ENCODE measurements at regions not wholly inside any gene's neighbourhood (a gene's known extent, or its start where the extent isn't known, plus 50 kb on each side); places are given as distances from the start of the nearest gene placed in this dataset.

- peaks cover 0 to 11% (median 6%) of the 10 kb centered on the region in 7 donors for H3K9me3 Mint-ChIP-seq
- no peak overlapping the region for H3K4me3 ChIP-seq (ENCODE audit: low read depth, low read length)
- H3K27ac Mint-ChIP-seq = no peak overlapping the region
- H3K36me3 ChIP-seq (ENCODE audit: control insufficient read depth, insufficient read depth, low read length) = no peaks in the 10 kb centered on the region
- no peaks in the 10 kb centered on the region for H3K27me3 Mint-ChIP-seq
- H3K4me1 ChIP-seq (ENCODE audit: control insufficient read depth, insufficient read depth, low read length, poor library complexity, severe bottlenecking) = no peaks in the 10 kb centered on the region
- H3K9me3 ChIP-seq (ENCODE audit: control insufficient read depth in 2 of 2, low read length in 2 of 2) = no peaks in the 10 kb centered on the region
- no peak for DNase-seq
- no peak for ATAC-seq (ENCODE audit: low read depth in 2 of 2)
- H3K4me1 Mint-ChIP-seq = no peaks in the 10 kb centered on the region
- no peak overlapping the region for H3K4me3 Mint-ChIP-seq
- no peak overlapping the region for H3K27ac ChIP-seq (ENCODE audit: insufficient read depth, low read length, poor library complexity, severe bottlenecking)
- H3K36me3 Mint-ChIP-seq = no peaks in the 10 kb centered on the region
- no peaks in the 10 kb centered on the region for H3K27me3 ChIP-seq (ENCODE audit: control insufficient read depth, insufficient read depth, low read length)
Observed at GRCh38 chr12:127619869-127620734, 646.9 kb upstream of the TMEM132C start.

DNA sequence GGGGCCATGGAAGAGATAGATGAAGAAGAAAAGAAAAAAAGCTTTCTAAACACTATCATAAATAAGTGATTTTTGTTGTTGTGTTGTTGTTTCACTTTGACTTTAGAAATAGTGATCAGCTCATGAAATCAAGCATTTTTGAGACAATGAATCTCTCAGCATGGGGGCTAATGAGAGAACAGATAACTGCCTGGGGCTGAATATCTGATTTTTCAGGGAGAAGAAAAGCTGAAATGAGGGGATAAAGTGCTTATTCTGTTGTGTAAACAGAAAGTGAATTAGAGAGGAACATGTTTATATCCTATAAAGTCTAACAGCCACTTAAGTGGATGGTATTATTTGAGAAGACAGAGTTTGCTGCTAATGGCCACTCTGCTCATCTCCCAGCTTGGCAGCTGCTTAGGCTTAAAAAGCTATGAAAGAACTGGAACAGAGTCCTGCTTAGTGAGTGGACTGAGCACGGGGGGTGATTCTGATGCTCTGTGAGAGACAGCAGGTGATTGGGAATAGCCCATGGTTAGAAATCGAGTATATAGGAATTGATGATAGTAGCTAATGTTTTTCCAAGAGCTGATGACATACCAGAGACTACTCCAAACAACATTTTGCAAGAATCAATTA lies 646.1 kb upstream of the TMEM132C start:
- Histone ChIP-seq H3K36me3 (ENCODE audit: control insufficient read depth, insufficient read depth, low read length) (no peaks in the 10 kb centered on the region), H3K27ac (ENCODE audit: insufficient read depth, low read length, poor library complexity, severe bottlenecking) (no peak overlapping the region), H3K4me1 (ENCODE audit: control insufficient read depth, insufficient read depth, low read length, poor library complexity, severe bottlenecking) (no peaks in the 10 kb centered on the region), H3K9me3 (ENCODE audit: control insufficient read depth in 2 of 2, low read length in 2 of 2) (no peaks in the 10 kb centered on the region), H3K4me3 (ENCODE audit: low read depth, low read length) (no peak overlapping the region), H3K27me3 (ENCODE audit: control insufficient read depth, insufficient read depth, low read length) (no peaks in the 10 kb centered on the region)
- ATAC-seq (ENCODE audit: low read depth in 2 of 2) = no peak
- H3K36me3 Mint-ChIP-seq = no peaks in the 10 kb centered on the region
- no peak overlapping the region for H3K27ac Mint-ChIP-seq
- H3K27me3 Mint-ChIP-seq = no peaks in the 10 kb centered on the region
- peaks cover 0 to 11% (median 6%) of the 10 kb centered on the region in 7 donors for H3K9me3 Mint-ChIP-seq
- DNase-seq = no peak
- no peak overlapping the region for H3K4me3 Mint-ChIP-seq
- H3K4me1 Mint-ChIP-seq = no peaks in the 10 kb centered on the region

DNA sequence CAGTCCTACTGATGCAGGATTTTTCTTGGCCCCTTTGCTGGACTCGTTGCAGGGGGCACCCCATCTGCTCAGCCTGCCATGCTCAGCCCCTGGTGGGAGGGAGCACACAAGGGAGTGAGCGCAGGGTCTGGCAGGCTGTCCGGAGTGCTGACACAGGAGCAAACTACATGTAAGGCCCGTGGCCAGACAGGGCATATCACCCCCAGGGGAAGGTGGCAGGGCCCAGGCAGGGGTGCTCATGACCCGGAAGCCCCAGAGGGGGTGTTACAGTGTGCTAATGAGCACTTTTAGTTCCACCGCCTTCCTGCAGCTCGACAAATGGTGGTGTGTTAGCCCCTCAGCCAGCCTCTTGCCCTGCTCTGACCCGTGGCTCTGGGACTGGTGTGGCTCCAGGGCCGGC lies 645.6 kb upstream of the TMEM132C start:
- DNase-seq (no peak), ATAC-seq (ENCODE audit: low read depth in 2 of 2) (no peak)
- no peak overlapping the region for H3K4me3 Mint-ChIP-seq
- Histone ChIP-seq H3K36me3 (ENCODE audit: control insufficient read depth, insufficient read depth, low read length) (no peaks in the 10 kb centered on the region), H3K4me1 (ENCODE audit: control insufficient read depth, insufficient read depth, low read length, poor library complexity, severe bottlenecking) (no peaks in the 10 kb centered on the region), H3K27me3 (ENCODE audit: control insufficient read depth, insufficient read depth, low read length) (no peaks in the 10 kb centered on the region), H3K4me3 (ENCODE audit: low read depth, low read length) (no peak overlapping the region), H3K9me3 (ENCODE audit: control insufficient read depth in 2 of 2, low read length in 2 of 2) (no peaks in the 10 kb centered on the region), H3K27ac (ENCODE audit: insufficient read depth, low read length, poor library complexity, severe bottlenecking) (no peak overlapping the region)
- no peaks in the 10 kb centered on the region for H3K27me3 Mint-ChIP-seq
- no peaks in the 10 kb centered on the region for H3K4me1 Mint-ChIP-seq
- no peaks in the 10 kb centered on the region for H3K36me3 Mint-ChIP-seq
- H3K27ac Mint-ChIP-seq = no peak overlapping the region
- peaks cover 0 to 11% (median 6%) of the 10 kb centered on the region in 7 donors for H3K9me3 Mint-ChIP-seq

GRCh38 chr12:127623362-127623761 lies 643.6 kb upstream of the TMEM132C start:
- no peak overlapping the region for H3K4me3 Mint-ChIP-seq
- ATAC-seq (ENCODE audit: low read depth in 2 of 2) (no peak), DNase-seq (no peak)
- no peaks in the 10 kb centered on the region for H3K36me3 ChIP-seq (ENCODE audit: control insufficient read depth, insufficient read depth, low read length)
- H3K9me3 ChIP-seq (ENCODE audit: control insufficient read depth in 2 of 2, low read length in 2 of 2) = no peaks in the 10 kb centered on the region
- no peak overlapping the region for H3K27ac ChIP-seq (ENCODE audit: insufficient read depth, low read length, poor library complexity, severe bottlenecking)
- H3K4me1 ChIP-seq (ENCODE audit: control insufficient read depth, insufficient read depth, low read length, poor library complexity, severe bottlenecking) = no peaks in the 10 kb centered on the region
- no peaks in the 10 kb centered on the region for H3K4me1 Mint-ChIP-seq
- peaks cover 0 to 10% (median 4%) of the 10 kb centered on the region in 7 donors for H3K9me3 Mint-ChIP-seq
- no peaks in the 10 kb centered on the region for H3K27me3 Mint-ChIP-seq
- H3K27me3 ChIP-seq (ENCODE audit: control insufficient read depth, insufficient read depth, low read length) = no peaks in the 10 kb centered on the region
- no peak overlapping the region for H3K4me3 ChIP-seq (ENCODE audit: low read depth, low read length)
- no peaks in the 10 kb centered on the region for H3K36me3 Mint-ChIP-seq
- H3K27ac Mint-ChIP-seq = no peak overlapping the region

DNA sequence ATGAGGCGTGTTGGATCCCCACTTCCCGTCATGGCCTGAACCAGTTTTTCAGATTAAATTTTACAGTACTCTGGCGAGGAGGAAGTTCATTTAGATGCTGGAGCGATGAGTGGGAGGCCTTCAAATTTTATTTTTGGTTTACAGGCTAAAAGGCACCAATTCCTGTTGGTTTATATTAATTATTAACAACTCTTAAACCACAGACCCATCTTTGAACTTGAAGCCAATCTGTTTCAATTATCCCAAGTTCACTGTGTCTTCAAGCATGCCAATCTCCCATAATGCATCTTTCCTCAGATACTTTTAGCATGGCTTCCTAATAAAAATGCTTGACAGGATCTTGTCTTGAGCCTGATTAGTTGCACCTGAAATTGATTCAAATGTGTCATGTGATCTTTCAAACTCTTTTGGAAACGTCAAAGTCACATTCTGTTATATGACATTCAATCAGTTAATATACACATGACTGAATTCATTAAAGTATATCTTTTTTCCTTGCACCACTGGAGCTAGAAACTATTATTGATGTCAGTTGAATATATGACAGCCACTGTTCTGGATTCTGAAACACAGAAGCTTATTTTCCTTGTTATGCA lies 641.7 kb upstream of the TMEM132C start:
- H3K4me1 ChIP-seq (ENCODE audit: control insufficient read depth, insufficient read depth, low read length, poor library complexity, severe bottlenecking) = no peaks in the 10 kb centered on the region
- Mint-ChIP-seq H3K36me3 (no peaks in the 10 kb centered on the region), H3K9me3 (peaks cover 0 to 8% (median 4%) of the 10 kb centered on the region in 7 donors), H3K27me3 (no peaks in the 10 kb centered on the region), H3K4me3 (no peak overlapping the region), H3K4me1 (no peaks in the 10 kb centered on the region), H3K27ac (no peak overlapping the region)
- no peak for ATAC-seq (ENCODE audit: low read depth in 2 of 2)
- H3K9me3 ChIP-seq (ENCODE audit: control insufficient read depth in 2 of 2, low read length in 2 of 2) = no peaks in the 10 kb centered on the region
- H3K27ac ChIP-seq (ENCODE audit: insufficient read depth, low read length, poor library complexity, severe bottlenecking) = no peak overlapping the region
- no peak for DNase-seq
- no peaks in the 10 kb centered on the region for H3K36me3 ChIP-seq (ENCODE audit: control insufficient read depth, insufficient read depth, low read length)
- H3K4me3 ChIP-seq (ENCODE audit: low read depth, low read length) = no peak overlapping the region
- no peaks in the 10 kb centered on the region for H3K27me3 ChIP-seq (ENCODE audit: control insufficient read depth, insufficient read depth, low read length)

- Histone ChIP-seq H3K4me1 (ENCODE audit: control insufficient read depth, insufficient read depth, low read length, poor library complexity, severe bottlenecking) (no peaks in the 10 kb centered on the region), H3K4me3 (ENCODE audit: low read depth, low read length) (no peak overlapping the region), H3K36me3 (ENCODE audit: control insufficient read depth, insufficient read depth, low read length) (no peaks in the 10 kb centered on the region), H3K9me3 (ENCODE audit: control insufficient read depth in 2 of 2, low read length in 2 of 2) (no peaks in the 10 kb centered on the region), H3K27ac (ENCODE audit: insufficient read depth, low read length, poor library complexity, severe bottlenecking) (no peak overlapping the region), H3K27me3 (ENCODE audit: control insufficient read depth, insufficient read depth, low read length) (no peaks in the 10 kb centered on the region)
- ATAC-seq (ENCODE audit: low read depth in 2 of 2) (no peak), DNase-seq (no peak)
- H3K27ac Mint-ChIP-seq = no peak overlapping the region
- peaks cover 0 to 8% (median 0%) of the 10 kb centered on the region in 7 donors for H3K9me3 Mint-ChIP-seq
- no peaks in the 10 kb centered on the region for H3K4me1 Mint-ChIP-seq
- no peaks in the 10 kb centered on the region for H3K27me3 Mint-ChIP-seq
- no peak overlapping the region for H3K4me3 Mint-ChIP-seq
- no peaks in the 10 kb centered on the region for H3K36me3 Mint-ChIP-seq
Observed at GRCh38 chr12:127628645-127629044, 638.3 kb upstream of the TMEM132C start.

DNA sequence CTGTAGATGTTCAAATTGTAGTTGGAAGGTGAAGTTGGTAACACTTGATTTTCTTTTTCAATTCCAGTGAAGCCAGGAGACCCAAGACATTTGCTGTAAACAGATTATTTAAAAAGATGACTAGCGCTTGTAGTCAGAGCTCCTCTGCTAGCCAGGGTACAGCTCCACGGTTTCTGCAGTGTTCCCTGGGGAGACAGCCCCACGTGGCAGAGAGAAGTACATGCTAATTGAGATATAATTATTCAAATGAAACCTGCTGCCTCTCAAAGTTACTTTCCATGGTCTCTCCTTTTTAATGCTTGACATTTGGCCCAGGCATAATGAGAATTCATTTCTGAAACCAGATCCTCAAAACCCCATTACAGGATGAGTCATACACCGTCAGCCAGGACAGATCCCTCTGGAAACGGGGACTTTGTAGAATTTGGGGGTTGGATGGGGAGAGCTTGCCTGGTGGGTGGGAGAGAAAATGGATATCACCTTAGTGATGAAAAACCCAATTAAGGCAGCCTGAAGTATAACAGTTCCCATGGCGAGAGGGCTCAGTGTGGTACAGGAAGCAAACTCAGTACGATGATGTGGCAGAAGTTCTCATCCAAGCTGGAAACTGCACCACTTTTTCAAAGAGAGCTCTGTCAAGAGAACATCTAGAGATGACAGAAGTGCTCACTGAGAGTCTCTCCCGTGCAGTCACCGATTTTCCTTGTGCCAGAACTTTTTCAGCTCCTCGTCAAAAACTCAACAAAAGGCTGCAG lies 637.7 kb upstream of the TMEM132C start:
- no peak overlapping the region for H3K27ac Mint-ChIP-seq
- Histone ChIP-seq H3K27ac (ENCODE audit: insufficient read depth, low read length, poor library complexity, severe bottlenecking) (no peak overlapping the region), H3K27me3 (ENCODE audit: control insufficient read depth, insufficient read depth, low read length) (no peaks in the 10 kb centered on the region), H3K36me3 (ENCODE audit: control insufficient read depth, insufficient read depth, low read length) (no peaks in the 10 kb centered on the region), H3K4me3 (ENCODE audit: low read depth, low read length) (no peak overlapping the region), H3K4me1 (ENCODE audit: control insufficient read depth, insufficient read depth, low read length, poor library complexity, severe bottlenecking) (no peaks in the 10 kb centered on the region), H3K9me3 (ENCODE audit: control insufficient read depth in 2 of 2, low read length in 2 of 2) (no peaks in the 10 kb centered on the region)
- no peaks in the 10 kb centered on the region for H3K4me1 Mint-ChIP-seq
- no peak for ATAC-seq (ENCODE audit: low read depth in 2 of 2)
- H3K36me3 Mint-ChIP-seq = no peaks in the 10 kb centered on the region
- H3K4me3 Mint-ChIP-seq = no peak overlapping the region
- DNase-seq = no peak
- peaks cover 0 to 8% (median 2%) of the 10 kb centered on the region in 7 donors for H3K9me3 Mint-ChIP-seq
- H3K27me3 Mint-ChIP-seq = no peaks in the 10 kb centered on the region
